HG03103 (cell line): ENCODE measurements at regions not wholly inside any gene's neighbourhood (a gene's known extent, or its start where the extent isn't known, plus 50 kb on each side); places are given as distances from the start of the nearest gene placed in this dataset.

Experiments
- ATAC-seq: cut with Tn5 transposase; IDR thresholded peaks from one replicate; pipeline ENCODE4 v1.9.1; 2021; ENCODE audit warnings: low read depth; ENCODE audit not compliant: unreplicated experiment

- ATAC-seq: no peak
Measured at GRCh38 chr10:43868952-43869351, 220.3 kb upstream of the ZNF32 start.

- ATAC-seq: no peak
Measured at GRCh38 chr10:43867667-43868565, 219.2 kb upstream of the ZNF32 start.

- ATAC-seq: no peak
Measured at GRCh38 chr10:43867113-43867512, 218.4 kb upstream of the ZNF32 start.

- ATAC-seq: no peak
Measured at GRCh38 chr10:43866712-43867111, 218.0 kb upstream of the ZNF32 start.

GRCh38 chr10:43865265-43866135 is 216.8 kb upstream of the ZNF32 start:
- no peak for ATAC-seq

- no peak for ATAC-seq
Measured at GRCh38 chr10:43864656-43865055, 216.0 kb upstream of the ZNF32 start.

GRCh38 chr10:43863859-43864591 is 215.3 kb upstream of the ZNF32 start:
- ATAC-seq: no peak

- no peak for ATAC-seq
Measured at GRCh38 chr10:43863270-43863669, 214.6 kb upstream of the ZNF32 start.

- ATAC-seq: no peak
Measured at GRCh38 chr10:43862756-43863155, 214.1 kb upstream of the ZNF32 start.

- no peak for ATAC-seq
Measured at GRCh38 chr10:43861966-43862751, 213.5 kb upstream of the ZNF32 start.

- ATAC-seq: no peak
Measured at GRCh38 chr10:43859016-43859525, 210.4 kb upstream of the ZNF32 start.

- no peak for ATAC-seq
Measured at GRCh38 chr10:43857931-43858315, 209.2 kb upstream of the ZNF32 start.

GRCh38 chr10:43857206-43857930 is 208.7 kb upstream of the ZNF32 start:
- no peak for ATAC-seq

- ATAC-seq: no peak
Measured at GRCh38 chr10:43856299-43856698, 207.6 kb upstream of the ZNF32 start.

- ATAC-seq: no peak
Measured at GRCh38 chr10:43855667-43856210, 207.1 kb upstream of the ZNF32 start.

GRCh38 chr10:43854007-43854406 is 205.3 kb upstream of the ZNF32 start:
- no peak for ATAC-seq

- no peak for ATAC-seq
Measured at GRCh38 chr10:43853369-43853768, 204.7 kb upstream of the ZNF32 start.

- no peak for ATAC-seq
Measured at GRCh38 chr10:43852644-43853214, 204.0 kb upstream of the ZNF32 start.

GRCh38 chr10:43852149-43852548 is 203.5 kb upstream of the ZNF32 start:
- ATAC-seq: no peak
